ENCODE measurements at regions not wholly inside any gene's neighbourhood (a gene's known extent, or its start where the extent isn't known, plus 50 kb on each side); places are given as distances from the start of the nearest gene placed in this dataset.

DNA sequence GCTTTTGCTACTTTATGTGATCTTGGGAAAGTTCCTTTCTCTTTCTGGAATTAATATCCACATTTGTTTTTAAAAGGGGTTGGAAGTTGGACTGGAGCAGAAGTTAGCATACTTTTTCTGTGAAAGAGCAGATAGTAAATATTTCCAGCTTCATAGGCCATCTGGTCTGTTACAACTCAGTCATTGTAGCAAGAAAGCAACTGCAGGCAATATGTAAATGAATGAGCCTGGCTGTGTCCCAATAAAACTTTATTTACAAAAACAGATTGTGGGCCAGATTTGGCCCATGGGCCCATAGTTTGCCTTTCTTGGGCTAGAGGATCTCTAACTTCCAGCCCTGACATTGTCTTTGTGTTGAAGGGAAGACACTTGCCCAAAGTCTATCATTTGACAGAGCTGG, 104.4 kb downstream of the ACTL7B start:
- DNase-seq (ENCODE audit: low spot score), result no peak
- TF ChIP-seq, protein P1, sequence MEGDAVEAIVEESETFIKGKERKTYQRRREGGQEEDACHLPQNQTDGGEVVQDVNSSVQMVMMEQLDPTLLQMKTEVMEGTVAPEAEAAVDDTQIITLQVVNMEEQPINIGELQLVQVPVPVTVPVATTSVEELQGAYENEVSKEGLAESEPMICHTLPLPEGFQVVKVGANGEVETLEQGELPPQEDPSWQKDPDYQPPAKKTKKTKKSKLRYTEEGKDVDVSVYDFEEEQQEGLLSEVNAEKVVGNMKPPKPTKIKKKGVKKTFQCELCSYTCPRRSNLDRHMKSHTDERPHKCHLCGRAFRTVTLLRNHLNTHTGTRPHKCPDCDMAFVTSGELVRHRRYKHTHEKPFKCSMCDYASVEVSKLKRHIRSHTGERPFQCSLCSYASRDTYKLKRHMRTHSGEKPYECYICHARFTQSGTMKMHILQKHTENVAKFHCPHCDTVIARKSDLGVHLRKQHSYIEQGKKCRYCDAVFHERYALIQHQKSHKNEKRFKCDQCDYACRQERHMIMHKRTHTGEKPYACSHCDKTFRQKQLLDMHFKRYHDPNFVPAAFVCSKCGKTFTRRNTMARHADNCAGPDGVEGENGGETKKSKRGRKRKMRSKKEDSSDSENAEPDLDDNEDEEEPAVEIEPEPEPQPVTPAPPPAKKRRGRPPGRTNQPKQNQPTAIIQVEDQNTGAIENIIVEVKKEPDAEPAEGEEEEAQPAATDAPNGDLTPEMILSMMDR (IDR thresholded peaks at IDR 0.05; ENCODE audit: poor library complexity, severe bottlenecking), result no peak
- no peaks in the 10 kb centered on the region for H3K9me3 ChIP-seq (ENCODE audit: severe bottlenecking)
- H3K4me1 ChIP-seq (ENCODE audit: insufficient read depth, poor library complexity, severe bottlenecking), result no peaks in the 10 kb centered on the region
- ATAC-seq (ENCODE audit: low read depth), result no peak
- H3K36me3 ChIP-seq (ENCODE audit: low read depth), result no peaks in the 10 kb centered on the region
- H3K27ac ChIP-seq (ENCODE audit: poor library complexity, severe bottlenecking), result no peak overlapping the region
- H3K27me3 ChIP-seq (ENCODE audit: insufficient read depth, poor library complexity, severe bottlenecking), result no peaks in the 10 kb centered on the region
- H3K4me3 ChIP-seq (ENCODE audit: severe bottlenecking), result no peak overlapping the region

DNA sequence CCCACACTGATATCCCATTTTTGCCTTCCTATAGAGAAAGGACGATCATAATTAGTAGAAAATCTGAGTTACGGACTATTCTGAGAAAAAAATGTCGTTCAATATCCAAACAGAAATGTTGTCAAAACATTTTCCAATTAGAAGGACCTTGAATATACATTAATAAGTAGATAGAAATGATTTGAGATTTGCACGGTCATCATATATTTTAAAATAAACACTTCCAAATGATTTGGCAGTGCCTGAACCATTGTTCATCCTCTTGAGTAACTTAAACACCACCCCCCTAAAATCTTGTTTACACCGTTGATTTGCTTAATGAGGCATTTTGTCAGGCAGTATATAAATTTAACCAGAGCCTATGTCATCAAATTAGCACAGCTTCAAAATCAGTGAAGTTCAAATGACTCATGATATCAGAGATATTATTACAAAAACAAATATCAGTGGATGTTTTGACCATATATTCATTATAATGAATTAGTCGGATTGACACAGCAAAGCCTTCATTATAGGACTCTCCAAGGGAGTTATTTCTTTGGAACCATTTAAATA, 105.0 kb downstream of the ACTL7B start:
- Histone ChIP-seq H3K9me3 (ENCODE audit: severe bottlenecking) (no peaks in the 10 kb centered on the region), H3K36me3 (ENCODE audit: low read depth) (no peaks in the 10 kb centered on the region), H3K27ac (ENCODE audit: poor library complexity, severe bottlenecking) (no peak overlapping the region), H3K4me1 (ENCODE audit: insufficient read depth, poor library complexity, severe bottlenecking) (no peaks in the 10 kb centered on the region), H3K27me3 (ENCODE audit: insufficient read depth, poor library complexity, severe bottlenecking) (no peaks in the 10 kb centered on the region), H3K4me3 (ENCODE audit: severe bottlenecking) (no peak overlapping the region)
- ATAC-seq (ENCODE audit: low read depth) (no peak), DNase-seq (ENCODE audit: low spot score) (no peak)
- TF ChIP-seq, protein P1 (IDR thresholded peaks at IDR 0.05; ENCODE audit: poor library complexity, severe bottlenecking), result no peak

DNA sequence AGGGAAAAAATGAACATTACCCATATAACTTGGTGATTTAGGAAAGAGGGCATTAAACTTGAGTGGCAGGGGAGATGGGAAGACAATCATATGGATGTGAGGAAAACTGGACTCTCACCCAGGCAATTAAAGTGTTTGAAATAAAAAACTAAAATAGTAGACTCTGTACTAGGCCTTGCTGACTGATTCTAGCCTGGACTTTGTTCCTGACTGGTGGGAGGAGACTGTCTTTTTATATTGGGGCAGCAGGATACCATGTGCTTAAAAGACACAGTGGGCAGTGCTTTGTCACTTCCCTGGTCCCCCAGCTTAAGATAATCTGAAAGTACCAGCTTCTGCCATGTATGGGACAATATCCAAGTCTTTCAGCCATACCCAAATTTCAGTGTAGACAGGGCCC, 107.0 kb downstream of the ACTL7B start:
- H3K9me3 ChIP-seq (ENCODE audit: severe bottlenecking), result no peaks in the 10 kb centered on the region
- no peak for ATAC-seq (ENCODE audit: low read depth)
- H3K27ac ChIP-seq (ENCODE audit: poor library complexity, severe bottlenecking), result no peak overlapping the region
- no peak for DNase-seq (ENCODE audit: low spot score)
- no peaks in the 10 kb centered on the region for H3K4me1 ChIP-seq (ENCODE audit: insufficient read depth, poor library complexity, severe bottlenecking)
- H3K4me3 ChIP-seq (ENCODE audit: severe bottlenecking), result no peak overlapping the region
- no peaks in the 10 kb centered on the region for H3K27me3 ChIP-seq (ENCODE audit: insufficient read depth, poor library complexity, severe bottlenecking)
- H3K36me3 ChIP-seq (ENCODE audit: low read depth), result no peaks in the 10 kb centered on the region
- TF ChIP-seq, protein P1 (IDR thresholded peaks at IDR 0.05; ENCODE audit: poor library complexity, severe bottlenecking), result no peak

DNA sequence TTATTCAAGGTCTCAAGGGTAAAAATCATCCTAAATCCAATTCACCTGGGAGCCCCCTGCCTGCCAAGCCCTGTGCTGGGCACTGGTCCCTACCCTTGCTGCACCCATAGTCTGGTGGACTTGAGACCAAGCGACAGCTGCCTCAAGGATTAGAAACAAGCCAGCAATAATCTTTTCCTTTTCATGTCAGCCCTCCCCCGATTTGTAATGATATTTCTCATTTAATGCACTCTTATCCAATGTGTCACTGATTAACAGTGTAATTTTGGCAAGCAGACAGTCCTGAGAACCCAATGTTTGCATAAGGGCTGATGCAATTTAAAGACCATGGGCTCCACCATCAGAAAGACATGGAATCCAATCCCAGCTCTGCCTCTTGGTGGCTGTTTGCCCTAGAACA, 108.9 kb downstream of the ACTL7B start:
- H3K27ac ChIP-seq (ENCODE audit: poor library complexity, severe bottlenecking), result no peak overlapping the region

DNA sequence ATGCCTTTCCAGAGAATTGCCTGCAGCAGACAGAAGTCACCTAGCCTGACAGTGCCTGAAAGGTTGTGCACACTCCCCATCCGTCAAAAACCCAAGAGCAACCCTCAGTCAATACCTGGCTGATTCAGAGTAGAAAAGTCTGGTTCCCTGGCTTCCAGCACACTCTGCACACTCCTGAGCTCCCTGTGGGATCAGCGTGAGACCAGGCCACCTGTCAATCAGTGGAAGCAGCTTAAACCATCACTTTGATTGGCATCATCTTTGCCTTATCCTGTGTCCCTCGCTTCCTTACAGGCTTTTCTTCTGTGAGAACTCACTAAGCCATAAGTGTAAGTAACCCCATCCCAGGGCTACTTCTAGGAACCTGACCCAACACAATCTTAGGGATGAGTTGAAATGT, 109.8 kb downstream of the ACTL7B start:
- DNase-seq (ENCODE audit: low spot score), result no peak
- Histone ChIP-seq H3K27me3 (ENCODE audit: insufficient read depth, poor library complexity, severe bottlenecking) (no peaks in the 10 kb centered on the region), H3K36me3 (ENCODE audit: low read depth) (no peaks in the 10 kb centered on the region), H3K4me3 (ENCODE audit: severe bottlenecking) (no peak overlapping the region), H3K4me1 (ENCODE audit: insufficient read depth, poor library complexity, severe bottlenecking) (no peaks in the 10 kb centered on the region), H3K9me3 (ENCODE audit: severe bottlenecking) (no peaks in the 10 kb centered on the region), H3K27ac (ENCODE audit: poor library complexity, severe bottlenecking) (no peak overlapping the region)
- TF ChIP-seq, protein P1 (IDR thresholded peaks at IDR 0.05; ENCODE audit: poor library complexity, severe bottlenecking), result no peak
- ATAC-seq (ENCODE audit: low read depth), result no peak

More for the DNA sequence above, 108.9 kb downstream of the ACTL7B start:
- H3K27me3 ChIP-seq (ENCODE audit: insufficient read depth, poor library complexity, severe bottlenecking), result no peaks in the 10 kb centered on the region
- DNase-seq (ENCODE audit: low spot score), result no peak
- TF ChIP-seq, protein P1 (IDR thresholded peaks at IDR 0.05; ENCODE audit: poor library complexity, severe bottlenecking), result no peak
- H3K4me1 ChIP-seq (ENCODE audit: insufficient read depth, poor library complexity, severe bottlenecking), result no peaks in the 10 kb centered on the region
- H3K9me3 ChIP-seq (ENCODE audit: severe bottlenecking), result no peaks in the 10 kb centered on the region
- no peaks in the 10 kb centered on the region for H3K36me3 ChIP-seq (ENCODE audit: low read depth)
- no peak for ATAC-seq (ENCODE audit: low read depth)
- H3K4me3 ChIP-seq (ENCODE audit: severe bottlenecking), result no peak overlapping the region

All from RWPE2 (cell line).